Brain microvascular endothelial cell (primary cell): ENCODE measurements at regions not wholly inside any gene's neighbourhood (a gene's known extent, or its start where the extent isn't known, plus 50 kb on each side); places are given as distances from the start of the nearest gene placed in this dataset.
A peak's percentile ranks its signal among the peaks of the same experiment; 100 is the strongest.

Experiments used
- DNase-seq: peaks from one replicate; pipeline ENCODE4 v3.0.0-alpha.2; 2020
- H3K27ac ChIP-seq: fragments of 250-450 bp; sonication (Bioruptor Pico); 2 replicates; pipeline ENCODE4 v1.5.1; 2020; ENCODE audit warnings: mild to moderate bottlenecking, moderate library complexity
- H3K27me3 ChIP-seq: fragments of 250-450 bp; sonication (Bioruptor Pico); replicated peaks from 2 replicates; pipeline ENCODE4 v1.5.1; 2020; ENCODE audit warnings: mild to moderate bottlenecking
- H3K36me3 ChIP-seq: fragments of 250-450 bp; sonication (Bioruptor Pico); replicated peaks from 2 replicates; pipeline ENCODE4 v1.5.1; 2020; ENCODE audit warnings: mild to moderate bottlenecking
- H3K4me3 ChIP-seq: 2 replicates; pipeline ENCODE4 v1.5.1; 2011; ENCODE audit warnings: low read depth, mild to moderate bottlenecking, control low read depth, low read length, moderate library complexity
- in situ Hi-C: cut with HindIII; loops from 2 replicates; pipeline ENCODE4 v1.10.0; 2017; ENCODE audit warnings: low sequenced_read_pairs, low pct_ligation_motif_present
- TF ChIP-seq, protein P1 (sequence below): IDR thresholded peaks from 2 replicates; pipeline ENCODE4 v1.5.1; 2011; ENCODE audit warnings: low read depth, mild to moderate bottlenecking, moderate library complexity, low read length, control low read depth, inconsistent platforms; ENCODE audit errors: missing control alignments

DNA sequence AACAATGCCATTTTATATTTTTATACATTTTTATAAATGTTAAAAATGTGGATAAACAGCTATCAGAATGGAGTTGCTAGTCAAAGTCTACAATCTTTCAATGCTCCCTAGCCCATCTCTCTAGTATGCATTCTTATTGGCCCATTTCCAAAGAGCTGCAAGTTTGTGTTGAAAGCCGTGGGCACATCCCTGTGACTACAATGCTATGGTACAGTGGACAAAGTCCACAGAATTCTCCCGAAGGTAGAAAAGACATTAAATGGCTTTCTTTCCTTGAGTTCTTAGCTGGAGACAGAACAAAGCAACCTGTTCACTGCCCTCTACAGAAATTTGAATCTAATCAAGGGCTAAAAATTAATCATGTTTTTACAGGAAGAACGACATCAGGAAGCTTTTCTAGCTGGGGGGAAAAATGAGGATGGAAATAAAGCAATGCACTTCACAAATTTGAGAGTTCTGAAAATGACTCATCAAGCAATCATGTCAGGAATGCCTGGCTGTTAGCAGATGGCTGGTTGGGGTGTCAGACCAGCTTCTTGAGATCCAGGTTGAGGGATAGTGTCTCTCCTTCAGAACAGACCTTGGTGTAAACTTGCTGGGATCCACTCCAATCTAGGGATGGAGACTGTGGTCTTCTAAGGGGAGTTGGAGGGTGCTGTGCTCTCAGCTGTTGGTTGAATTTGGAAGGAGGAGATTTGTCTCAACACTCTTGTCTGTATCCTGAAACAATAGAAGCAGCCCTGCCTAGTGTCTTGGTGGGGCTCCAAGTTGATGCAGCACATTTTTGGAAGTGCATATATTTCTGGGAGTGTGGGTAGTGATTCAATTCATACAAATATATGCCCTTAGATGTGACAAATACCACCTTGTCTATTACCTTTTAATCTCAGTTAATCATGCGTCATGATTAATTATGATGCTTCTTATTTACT, 143.4 kb upstream of the PHACTR1 start:
- TF ChIP-seq, protein P1, sequence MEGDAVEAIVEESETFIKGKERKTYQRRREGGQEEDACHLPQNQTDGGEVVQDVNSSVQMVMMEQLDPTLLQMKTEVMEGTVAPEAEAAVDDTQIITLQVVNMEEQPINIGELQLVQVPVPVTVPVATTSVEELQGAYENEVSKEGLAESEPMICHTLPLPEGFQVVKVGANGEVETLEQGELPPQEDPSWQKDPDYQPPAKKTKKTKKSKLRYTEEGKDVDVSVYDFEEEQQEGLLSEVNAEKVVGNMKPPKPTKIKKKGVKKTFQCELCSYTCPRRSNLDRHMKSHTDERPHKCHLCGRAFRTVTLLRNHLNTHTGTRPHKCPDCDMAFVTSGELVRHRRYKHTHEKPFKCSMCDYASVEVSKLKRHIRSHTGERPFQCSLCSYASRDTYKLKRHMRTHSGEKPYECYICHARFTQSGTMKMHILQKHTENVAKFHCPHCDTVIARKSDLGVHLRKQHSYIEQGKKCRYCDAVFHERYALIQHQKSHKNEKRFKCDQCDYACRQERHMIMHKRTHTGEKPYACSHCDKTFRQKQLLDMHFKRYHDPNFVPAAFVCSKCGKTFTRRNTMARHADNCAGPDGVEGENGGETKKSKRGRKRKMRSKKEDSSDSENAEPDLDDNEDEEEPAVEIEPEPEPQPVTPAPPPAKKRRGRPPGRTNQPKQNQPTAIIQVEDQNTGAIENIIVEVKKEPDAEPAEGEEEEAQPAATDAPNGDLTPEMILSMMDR, result no peak
- in situ Hi-C loops, result no loop called here
- Histone ChIP-seq H3K27ac (no peak overlapping the region), H3K36me3 (no peaks in the 10 kb centered on the region), H3K4me3 (no peak overlapping the region), H3K27me3 (no peaks in the 10 kb centered on the region)
- DNase-seq, result peak; percentile 76

DNA sequence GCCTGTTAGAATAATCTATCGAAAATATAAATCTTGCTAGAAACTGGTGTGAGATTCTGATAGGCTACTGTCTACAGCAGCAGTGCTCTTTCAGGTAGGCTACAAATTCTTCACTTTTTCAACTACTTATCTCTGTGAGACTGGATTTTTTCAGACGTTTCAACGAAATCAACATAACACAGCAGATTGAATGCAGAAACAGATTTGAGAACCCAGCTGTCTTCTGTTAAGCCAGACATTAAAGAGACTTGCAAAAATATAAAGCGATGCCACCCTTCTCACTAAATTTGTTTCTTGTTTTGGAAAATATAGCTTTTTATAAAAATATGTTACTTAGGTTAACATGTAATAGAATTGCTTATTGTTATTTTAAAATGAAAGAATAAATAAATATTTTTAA, 140.6 kb upstream of the PHACTR1 start:
- DNase-seq, result no peak
- H3K4me3 ChIP-seq, result no peak overlapping the region
- H3K27me3 ChIP-seq, result no peaks in the 10 kb centered on the region
- peak overlapping the region; percentile 67 for H3K27ac ChIP-seq
- in situ Hi-C loops, result no loop called here
- TF ChIP-seq, protein P1, result no peak
- no peaks in the 10 kb centered on the region for H3K36me3 ChIP-seq

DNA sequence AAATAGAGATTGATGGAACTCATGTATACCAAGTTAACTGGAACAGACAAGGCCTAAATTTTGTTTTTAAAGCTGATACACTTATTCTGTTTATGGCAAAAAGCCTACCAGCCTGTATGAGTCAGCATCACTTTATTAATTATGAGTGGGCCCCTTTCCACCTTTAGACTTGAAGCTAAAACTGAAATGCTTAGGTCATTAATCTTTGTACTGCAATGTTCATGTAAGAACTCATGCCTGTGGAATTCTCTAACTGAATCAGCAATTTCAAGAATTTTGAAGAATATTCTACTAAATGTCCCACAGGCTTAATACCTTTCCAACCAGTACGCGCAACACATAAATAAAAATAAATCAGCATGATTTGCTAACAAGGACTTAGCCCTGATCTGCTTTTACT, 140.2 kb upstream of the PHACTR1 start:
- no peaks in the 10 kb centered on the region for H3K27me3 ChIP-seq
- no peak overlapping the region for H3K4me3 ChIP-seq
- in situ Hi-C loops, result no loop called here
- no peaks in the 10 kb centered on the region for H3K36me3 ChIP-seq
- H3K27ac ChIP-seq, result peak overlapping the region; percentile 67
- TF ChIP-seq, protein P1, result no peak
- peak; percentile 31 for DNase-seq

DNA sequence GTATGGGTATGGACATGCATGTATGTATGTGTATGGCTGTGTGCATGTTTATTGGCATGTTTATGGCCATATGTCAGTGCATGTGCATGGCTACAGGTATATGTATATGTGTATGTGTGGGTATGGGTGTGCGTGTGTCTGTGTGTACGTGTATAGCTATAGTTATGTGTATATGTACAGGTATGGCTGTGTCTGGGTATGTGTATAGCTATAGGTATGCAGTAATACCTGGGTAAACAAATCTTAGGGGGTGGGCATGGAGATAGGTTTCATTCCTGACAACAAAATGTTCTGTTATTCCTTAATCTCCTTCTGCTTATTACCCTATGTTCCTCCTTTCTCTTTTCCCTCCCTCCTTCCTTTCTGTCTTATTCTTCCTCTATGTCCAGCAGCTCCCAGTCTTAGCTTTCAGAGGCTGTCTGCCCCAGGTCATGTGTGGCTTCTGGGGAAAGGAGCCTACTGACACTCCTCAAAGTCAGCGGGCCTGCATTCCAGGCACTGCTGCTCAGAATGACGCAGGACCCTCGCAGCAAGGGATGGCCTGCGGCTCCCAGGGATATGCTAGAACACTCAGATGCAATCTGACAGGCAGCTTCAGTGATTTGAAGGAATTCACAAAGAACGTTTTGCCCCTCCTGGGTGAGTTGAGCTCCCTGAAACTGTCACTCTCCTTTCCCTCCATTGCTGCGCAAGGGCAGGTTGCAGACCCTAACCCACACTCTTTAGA, 139.3 kb upstream of the PHACTR1 start:
- TF ChIP-seq, protein P1, result no peak
- no peaks in the 10 kb centered on the region for H3K27me3 ChIP-seq
- H3K27ac ChIP-seq, result peak overlapping the region; percentile 67
- in situ Hi-C loops, result no loop called here
- peak; percentile 86 for DNase-seq
- no peak overlapping the region for H3K4me3 ChIP-seq
- no peaks in the 10 kb centered on the region for H3K36me3 ChIP-seq

DNA sequence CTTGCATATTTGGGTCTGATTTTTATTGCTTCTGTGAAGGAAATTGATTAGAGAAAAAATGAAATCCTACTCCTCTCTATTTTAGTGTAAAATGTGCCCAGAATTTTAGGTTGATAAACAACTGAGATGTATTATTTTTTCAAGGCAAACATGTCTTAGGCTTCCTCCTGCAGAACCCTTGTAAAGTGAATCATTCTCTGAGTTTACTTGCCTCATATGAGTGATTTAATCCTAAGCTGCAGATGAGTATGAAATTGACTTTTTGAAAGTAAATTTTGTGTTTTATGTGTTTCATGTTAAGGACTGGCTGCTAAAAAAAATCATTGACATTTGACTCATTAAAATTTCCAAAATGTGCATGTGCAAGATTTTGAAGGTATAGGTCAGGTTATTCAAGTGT, 138.5 kb upstream of the PHACTR1 start:
- DNase-seq, result no peak
- H3K27me3 ChIP-seq, result no peaks in the 10 kb centered on the region
- in situ Hi-C loops, result no loop called here
- H3K4me3 ChIP-seq, result no peak overlapping the region
- TF ChIP-seq, protein P1, result no peak
- H3K27ac ChIP-seq, result peak overlapping the region; percentile 67
- H3K36me3 ChIP-seq, result no peaks in the 10 kb centered on the region
